Caco-2 (cell line): ENCODE measurements at regions not wholly inside any gene's neighbourhood (a gene's known extent, or its start where the extent isn't known, plus 50 kb on each side); places are given as distances from the start of the nearest gene placed in this dataset.
"Not testable (repeated sequence)": the region's sequence is repeated elsewhere in the genome, so short reads cannot be mapped to it uniquely, and the experiment has no call there.

Experiments used
- BruUV-seq: library from RNA; stranded (reverse); fragments of 400-500 nt; replicated peaks from 2 replicates; lab custom pipeline; 2021; lab: Mats Ljungman, UMichigan
- CTCF ChIA-PET: fragments of 300-600 bp; sonication (Branson Sonifier 250); formaldehyde crosslinking; loops from one replicate; lab custom pipeline; 2022; ENCODE audit warnings: antibody characterized with exemption; lab: Charles Lee
- POLR2A ChIA-PET: fragments of 300-600 bp; sonication (Branson Sonifier 250); formaldehyde crosslinking; loops from one replicate; lab custom pipeline; 2022; ENCODE audit warnings: antibody characterized with exemption; lab: Charles Lee
- DNase-seq, 2 experiments: peaks; one replicate each; pipeline versions ENCODE4 v3.0.0 to v3.0.0-alpha.2; 2020 to 2022
- H3K27me3 ChIP-seq: replicated peaks from 2 replicates; pipeline ENCODE4 v1.6.0; 2011; ENCODE audit warnings: low read length; ENCODE audit not compliant: control insufficient read depth, insufficient read depth
- H3K36me3 ChIP-seq: 2 replicates; pipeline ENCODE4 v1.5.1; 2011; ENCODE audit warnings: low read length; ENCODE audit not compliant: control insufficient read depth, insufficient read depth
- H3K4me1 ChIP-seq: fragments of 250-450 bp; sonication (Bioruptor Pico); 2 replicates; pipeline ENCODE4 v1.5.1; 2020; ENCODE audit warnings: mild to moderate bottlenecking
- H3K4me3 ChIP-seq: 2 replicates; pipeline ENCODE4 v1.5.1; 2011; ENCODE audit warnings: low read depth, mild to moderate bottlenecking, control low read depth, low read length
- H3K9me3 ChIP-seq: fragments of 250-450 bp; sonication (Bioruptor Pico); 2 replicates; pipeline ENCODE4 v1.5.1; 2020; ENCODE audit warnings: mild to moderate bottlenecking, moderate library complexity
- H3K27ac Mint-ChIP-seq: one replicate; pipeline ENCODE4 v1.8.0; 2022; ENCODE audit warnings: mixed read lengths; ENCODE audit not compliant: unreplicated experiment
- H3K27me3 Mint-ChIP-seq: one replicate; pipeline ENCODE4 v1.8.0; 2022; ENCODE audit warnings: mixed read lengths; ENCODE audit not compliant: insufficient read depth, unreplicated experiment
- H3K36me3 Mint-ChIP-seq: one replicate; pipeline ENCODE4 v1.8.0; 2022; ENCODE audit warnings: mild to moderate bottlenecking, mixed read lengths; ENCODE audit not compliant: insufficient read depth, unreplicated experiment
- H3K4me1 Mint-ChIP-seq: one replicate; pipeline ENCODE4 v1.8.0; 2022; ENCODE audit warnings: low read depth, mixed read lengths; ENCODE audit not compliant: unreplicated experiment
- H3K4me3 Mint-ChIP-seq: one replicate; pipeline ENCODE4 v1.8.0; 2022; ENCODE audit warnings: mild to moderate bottlenecking, moderate library complexity, mixed read lengths; ENCODE audit not compliant: unreplicated experiment
- H3K9me3 Mint-ChIP-seq: one replicate; pipeline ENCODE4 v1.8.0; 2022; ENCODE audit warnings: mixed read lengths; ENCODE audit not compliant: unreplicated experiment
- intact Hi-C: fragments of 100-400 bp; cut with micrococcal nuclease; formaldehyde crosslinking; loops from one replicate; pipeline ENCODE4 v1.10.0; 2022; ENCODE audit not compliant: unreplicated experiment
- TF ChIP-seq, protein P1 (sequence below), 2 experiments: fragments of 200-600 bp in 1 of 2; IDR thresholded peaks; 1 replicate in 1 of 2; 2 replicates in 1 of 2; pipeline versions ENCODE4 v1.5.1 to v1.8.0; 2011 to 2022; ENCODE audit warnings: antibody characterized with exemption in 1 of 2, control low read depth in 1 of 2, inconsistent platforms in 1 of 2, low read depth in 1 of 2, low read length in 1 of 2, mild to moderate bottlenecking in 1 of 2, moderate library complexity in 1 of 2; ENCODE audit not compliant: insufficient read depth in 1 of 2, severe bottlenecking in 1 of 2, unreplicated experiment in 1 of 2

DNA sequence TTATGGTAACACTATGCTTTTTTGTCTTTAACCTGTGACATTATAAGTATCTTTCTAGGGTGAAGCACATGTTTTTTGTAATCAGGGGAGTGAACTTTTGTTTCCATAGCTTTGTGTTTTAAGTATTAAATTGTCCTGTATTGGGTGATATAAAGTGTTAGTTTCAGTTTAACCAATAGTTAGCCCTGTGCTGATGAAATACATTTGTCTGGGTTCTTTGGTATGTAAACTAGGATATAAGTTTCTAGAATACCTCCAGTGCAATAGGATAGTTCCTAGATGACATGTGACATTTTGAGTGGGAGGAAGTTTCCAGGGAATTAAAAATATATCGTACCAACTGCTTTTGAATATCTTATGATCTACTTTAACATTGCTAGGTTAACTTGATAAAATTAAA, 611.0 kb upstream of the MARCKS start:
- intact Hi-C loops: no loop called here
- H3K36me3 Mint-ChIP-seq: no peaks in the 10 kb centered on the region
- no peaks in the 10 kb centered on the region for H3K9me3 Mint-ChIP-seq
- no peaks in the 10 kb centered on the region for H3K36me3 ChIP-seq
- H3K27ac Mint-ChIP-seq: no peak overlapping the region
- no peak overlapping the region for H3K4me3 Mint-ChIP-seq
- H3K4me1 ChIP-seq: no peaks in the 10 kb centered on the region
- BruUV-seq: no TSS peak
- ChIA-PET CTCF (no interaction called here), POLR2A (no interaction called here)
- no peaks in the 10 kb centered on the region for H3K27me3 Mint-ChIP-seq
- TF ChIP-seq, protein P1, sequence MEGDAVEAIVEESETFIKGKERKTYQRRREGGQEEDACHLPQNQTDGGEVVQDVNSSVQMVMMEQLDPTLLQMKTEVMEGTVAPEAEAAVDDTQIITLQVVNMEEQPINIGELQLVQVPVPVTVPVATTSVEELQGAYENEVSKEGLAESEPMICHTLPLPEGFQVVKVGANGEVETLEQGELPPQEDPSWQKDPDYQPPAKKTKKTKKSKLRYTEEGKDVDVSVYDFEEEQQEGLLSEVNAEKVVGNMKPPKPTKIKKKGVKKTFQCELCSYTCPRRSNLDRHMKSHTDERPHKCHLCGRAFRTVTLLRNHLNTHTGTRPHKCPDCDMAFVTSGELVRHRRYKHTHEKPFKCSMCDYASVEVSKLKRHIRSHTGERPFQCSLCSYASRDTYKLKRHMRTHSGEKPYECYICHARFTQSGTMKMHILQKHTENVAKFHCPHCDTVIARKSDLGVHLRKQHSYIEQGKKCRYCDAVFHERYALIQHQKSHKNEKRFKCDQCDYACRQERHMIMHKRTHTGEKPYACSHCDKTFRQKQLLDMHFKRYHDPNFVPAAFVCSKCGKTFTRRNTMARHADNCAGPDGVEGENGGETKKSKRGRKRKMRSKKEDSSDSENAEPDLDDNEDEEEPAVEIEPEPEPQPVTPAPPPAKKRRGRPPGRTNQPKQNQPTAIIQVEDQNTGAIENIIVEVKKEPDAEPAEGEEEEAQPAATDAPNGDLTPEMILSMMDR (IDR thresholded peaks at IDR 0.05; ENCODE audit: insufficient read depth in 1 of 2, low read depth in 1 of 2, low read length in 1 of 2, severe bottlenecking in 1 of 2, unreplicated experiment in 1 of 2): no peak
- H3K4me3 ChIP-seq: no peak overlapping the region
- H3K27me3 ChIP-seq: no peaks in the 10 kb centered on the region
- DNase-seq: no peak
- H3K9me3 ChIP-seq: no peaks in the 10 kb centered on the region
- H3K4me1 Mint-ChIP-seq: peaks cover 6% of the 10 kb centered on the region

DNA sequence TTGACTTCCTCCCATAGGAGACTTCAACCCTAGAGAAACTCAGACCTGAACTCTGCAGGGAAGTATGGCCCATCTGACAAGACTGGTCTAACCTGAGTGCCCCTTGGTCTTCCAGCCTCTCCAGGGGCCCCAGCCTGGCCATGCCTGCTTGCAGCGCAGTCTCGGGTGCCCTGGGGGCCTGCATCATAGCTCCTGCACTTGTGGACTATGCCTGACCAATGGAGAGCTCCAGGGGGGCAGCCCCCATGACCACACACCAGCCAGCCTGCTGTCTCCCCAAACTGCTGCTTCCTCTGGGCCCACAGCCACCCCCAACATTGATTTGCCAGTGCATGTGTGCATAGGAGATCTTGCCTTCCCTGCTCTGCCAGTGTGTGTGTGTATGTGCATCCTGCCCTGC, 608.6 kb upstream of the MARCKS start:
- BruUV-seq: no TSS peak
- CTCF ChIA-PET: no interaction called here
- POLR2A ChIA-PET: no interaction called here
- no peak for DNase-seq
- Histone ChIP-seq H3K4me1 (no peaks in the 10 kb centered on the region), H3K4me3 (no peak overlapping the region), H3K9me3 (0 out of 2 replicates have a peak, but pooled peaks cover 3% of the 10 kb centered on the region), H3K36me3 (no peaks in the 10 kb centered on the region), H3K27me3 (no peaks in the 10 kb centered on the region)
- no peaks in the 10 kb centered on the region for H3K36me3 Mint-ChIP-seq
- intact Hi-C loops: no loop called here
- peaks cover 9% of the 10 kb centered on the region for H3K9me3 Mint-ChIP-seq
- H3K4me1 Mint-ChIP-seq: peaks cover 6% of the 10 kb centered on the region
- no peaks in the 10 kb centered on the region for H3K27me3 Mint-ChIP-seq
- H3K27ac Mint-ChIP-seq: no peak overlapping the region
- H3K4me3 Mint-ChIP-seq: no peak overlapping the region
- TF ChIP-seq, protein P1 (IDR thresholded peaks at IDR 0.05; ENCODE audit: insufficient read depth in 1 of 2, low read depth in 1 of 2, low read length in 1 of 2, severe bottlenecking in 1 of 2, unreplicated experiment in 1 of 2): no peak

DNA sequence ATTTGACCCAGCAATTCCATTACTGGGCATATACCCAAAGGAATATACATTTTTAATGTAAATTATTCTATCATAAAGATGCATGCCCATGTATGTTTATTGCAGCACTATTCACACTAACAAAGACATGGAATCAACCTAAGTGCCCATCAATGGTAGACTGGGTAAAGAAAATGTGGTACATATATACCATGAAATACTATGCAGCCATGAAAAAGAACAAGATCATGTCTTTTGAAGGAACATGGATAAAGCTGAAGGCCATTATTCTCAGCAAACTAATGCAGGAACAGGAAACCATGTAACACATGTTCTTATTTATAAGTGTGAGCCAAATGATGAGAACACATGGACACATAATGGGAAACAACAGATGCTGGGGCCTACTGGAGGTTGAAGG, 603.0 kb upstream of the MARCKS start:
- H3K27me3 ChIP-seq, H3K27ac Mint-ChIP-seq, DNase-seq, H3K4me3 ChIP-seq, H3K36me3 Mint-ChIP-seq, H3K36me3 ChIP-seq, H3K4me1 ChIP-seq, BruUV-seq, POLR2A ChIA-PET, intact Hi-C loops, H3K9me3 ChIP-seq, CTCF ChIA-PET, H3K27me3 Mint-ChIP-seq, H3K4me1 Mint-ChIP-seq, H3K4me3 Mint-ChIP-seq: not testable (repeated sequence)
- H3K9me3 Mint-ChIP-seq: peaks cover 14% of the 10 kb centered on the region

DNA sequence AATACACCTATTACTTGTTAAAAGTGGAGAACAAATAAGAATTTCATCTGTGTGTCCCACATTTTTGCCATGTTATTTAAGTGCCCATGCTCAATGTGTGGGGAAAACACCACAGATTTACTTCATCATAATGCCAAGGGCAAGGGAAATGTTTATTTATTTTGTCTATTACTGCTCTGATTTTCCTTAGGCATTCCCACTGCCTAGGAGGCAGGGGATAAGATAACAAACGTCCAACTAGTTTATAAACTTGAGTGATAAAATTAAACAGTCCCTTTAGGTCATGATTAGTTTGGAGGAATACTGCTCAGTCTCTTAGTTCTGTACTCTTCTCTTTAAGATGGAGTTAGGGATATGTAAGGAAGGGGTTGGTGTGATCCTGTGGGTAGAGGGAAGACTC, 598.4 kb upstream of the MARCKS start:
- ChIA-PET POLR2A (no interaction called here), CTCF (no interaction called here)
- no peaks in the 10 kb centered on the region for H3K4me1 Mint-ChIP-seq
- H3K4me3 Mint-ChIP-seq: no peak overlapping the region
- no TSS peak for BruUV-seq
- no peaks in the 10 kb centered on the region for H3K36me3 ChIP-seq
- TF ChIP-seq, protein P1 (IDR thresholded peaks at IDR 0.05; ENCODE audit: insufficient read depth in 1 of 2, low read depth in 1 of 2, low read length in 1 of 2, severe bottlenecking in 1 of 2, unreplicated experiment in 1 of 2): no peak
- H3K9me3 ChIP-seq: 0 out of 2 replicates have a peak, but pooled peaks cover 7% of the 10 kb centered on the region
- no peaks in the 10 kb centered on the region for H3K27me3 Mint-ChIP-seq
- no peaks in the 10 kb centered on the region for H3K36me3 Mint-ChIP-seq
- peaks cover 2% of the 10 kb centered on the region for H3K9me3 Mint-ChIP-seq
- H3K4me1 ChIP-seq: no peaks in the 10 kb centered on the region
- no peaks in the 10 kb centered on the region for H3K27me3 ChIP-seq
- no peak overlapping the region for H3K27ac Mint-ChIP-seq
- no peak for DNase-seq
- no peak overlapping the region for H3K4me3 ChIP-seq
- intact Hi-C loops: no loop called here
